HFFc6 (cell line): ENCODE measurements at regions not wholly inside any gene's neighbourhood (a gene's known extent, or its start where the extent isn't known, plus 50 kb on each side); places are given as distances from the start of the nearest gene placed in this dataset.

Experiments
- DNase-seq: peaks from one replicate; pipeline ENCODE4 v3.0.0-alpha.2; 2018
- H3K27ac Mint-ChIP-seq: 2 replicates; pipeline ENCODE4 v1.8.0; 2020; ENCODE audit warnings: mild to moderate bottlenecking, mixed read lengths
- H3K27me3 Mint-ChIP-seq: 2 replicates; pipeline ENCODE4 v1.8.0; 2021; ENCODE audit warnings: mild to moderate bottlenecking, moderate library complexity, mixed read lengths; ENCODE audit not compliant: insufficient read depth
- H3K36me3 Mint-ChIP-seq: 2 replicates; pipeline ENCODE4 v1.8.0; 2021; ENCODE audit warnings: low read depth, mixed read lengths
- H3K4me1 Mint-ChIP-seq: 2 replicates; pipeline ENCODE4 v1.8.0; 2020; ENCODE audit warnings: low read depth, mixed read lengths
- H3K4me3 Mint-ChIP-seq: 2 replicates; pipeline ENCODE4 v1.8.0; 2020; ENCODE audit warnings: mild to moderate bottlenecking, moderate library complexity, mixed read lengths
- H3K9me3 Mint-ChIP-seq: 2 replicates; pipeline ENCODE4 v1.8.0; 2020; ENCODE audit warnings: mild to moderate bottlenecking, mixed read lengths
- CTCF ChIP-seq: fragments of 200-600 bp; sonication (generic); IDR thresholded peaks from 2 replicates; pipeline ENCODE4 v1.5.0; 2021; ENCODE audit warnings: antibody characterized with exemption, mild to moderate bottlenecking

- Mint-ChIP-seq H3K4me3 (no peak overlapping the region), H3K9me3 (no peaks in the 10 kb centered on the region; the same call in 1 of the 2 replicates), H3K4me1 (no peaks in the 10 kb centered on the region), H3K27ac (no peak overlapping the region), H3K27me3 (peaks cover 5% of the 10 kb centered on the region), H3K36me3 (no peaks in the 10 kb centered on the region)
- no peak for TF ChIP-seq CTCF
- DNase-seq = no peak
Observed at GRCh38 chr4:108320061-108320460, 151.3 kb upstream of the LEF1 start.

GRCh38 chr4:108317377-108317776 lies 148.6 kb upstream of the LEF1 start:
- Mint-ChIP-seq H3K4me1 (no peaks in the 10 kb centered on the region), H3K27me3 (peaks cover 3% of the 10 kb centered on the region), H3K9me3 (no peaks in the 10 kb centered on the region; the same call in 1 of the 2 replicates), H3K36me3 (no peaks in the 10 kb centered on the region), H3K4me3 (no peak overlapping the region), H3K27ac (no peak overlapping the region)
- no peak for DNase-seq
- TF ChIP-seq CTCF = no peak

GRCh38 chr4:108315694-108316093 lies 147.0 kb upstream of the LEF1 start:
- H3K9me3 Mint-ChIP-seq = no peaks in the 10 kb centered on the region; the same call in 1 of the 2 replicates
- H3K4me3 Mint-ChIP-seq = no peak overlapping the region
- TF ChIP-seq CTCF = no peak
- H3K27me3 Mint-ChIP-seq = peaks cover 11% of the 10 kb centered on the region
- no peak overlapping the region for H3K27ac Mint-ChIP-seq
- no peak for DNase-seq
- H3K4me1 Mint-ChIP-seq = no peaks in the 10 kb centered on the region
- no peaks in the 10 kb centered on the region for H3K36me3 Mint-ChIP-seq

GRCh38 chr4:108314900-108315589 lies 146.3 kb upstream of the LEF1 start:
- no peak for TF ChIP-seq CTCF

GRCh38 chr4:108313546-108314339 lies 145.0 kb upstream of the LEF1 start:
- no peak for TF ChIP-seq CTCF
- Mint-ChIP-seq H3K36me3 (no peaks in the 10 kb centered on the region), H3K9me3 (no peaks in the 10 kb centered on the region; the same call in 1 of the 2 replicates), H3K27ac (no peak overlapping the region), H3K4me1 (no peaks in the 10 kb centered on the region), H3K4me3 (no peak overlapping the region), H3K27me3 (peaks cover 11% of the 10 kb centered on the region; the same call in 1 of the 2 replicates)
- DNase-seq = no peak

More at GRCh38 chr4:108314900-108315589, 146.3 kb upstream of the LEF1 start:
- H3K36me3 Mint-ChIP-seq = no peaks in the 10 kb centered on the region
- no peaks in the 10 kb centered on the region for H3K4me1 Mint-ChIP-seq
- no peak overlapping the region for H3K27ac Mint-ChIP-seq
- H3K4me3 Mint-ChIP-seq = no peak overlapping the region
- DNase-seq = no peak
- no peaks in the 10 kb centered on the region; the same call in 1 of the 2 replicates for H3K9me3 Mint-ChIP-seq
- H3K27me3 Mint-ChIP-seq = peaks cover 11% of the 10 kb centered on the region
